OCI-LY7 (cell line): ENCODE measurements at regions not wholly inside any gene's neighbourhood (a gene's known extent, or its start where the extent isn't known, plus 50 kb on each side); places are given as distances from the start of the nearest gene placed in this dataset.

ENCODE experiments used
- CTCF ChIP-seq: fragments of 200-600 bp; sonication (generic); conservative IDR thresholded peaks from 2 replicates; pipeline ENCODE4 v1.5.1; 2014; ENCODE audit warnings: mild to moderate bottlenecking, antibody characterized with exemption, low read length, moderate library complexity, mixed read lengths
- EZH2phosphoT487 ChIP-seq: fragments of 200-600 bp; sonication (generic); IDR thresholded peaks from 2 replicates; pipeline ENCODE4 v1.6.1; 2018; ENCODE audit warnings: low read depth, borderline replicate concordance, mild to moderate bottlenecking, mixed run types, antibody characterized with exemption, low read length, moderate library complexity, mixed read lengths

GRCh38 chr4:14431155-14432134 is 570.8 kb upstream of the CPEB2 start:
- TF ChIP-seq CTCF = no peak
- no peak for TF ChIP-seq EZH2phosphoT487
